ENCODE measurements at regions not wholly inside any gene's neighbourhood (a gene's known extent, or its start where the extent isn't known, plus 50 kb on each side); places are given as distances from the start of the nearest gene placed in this dataset.

DNA sequence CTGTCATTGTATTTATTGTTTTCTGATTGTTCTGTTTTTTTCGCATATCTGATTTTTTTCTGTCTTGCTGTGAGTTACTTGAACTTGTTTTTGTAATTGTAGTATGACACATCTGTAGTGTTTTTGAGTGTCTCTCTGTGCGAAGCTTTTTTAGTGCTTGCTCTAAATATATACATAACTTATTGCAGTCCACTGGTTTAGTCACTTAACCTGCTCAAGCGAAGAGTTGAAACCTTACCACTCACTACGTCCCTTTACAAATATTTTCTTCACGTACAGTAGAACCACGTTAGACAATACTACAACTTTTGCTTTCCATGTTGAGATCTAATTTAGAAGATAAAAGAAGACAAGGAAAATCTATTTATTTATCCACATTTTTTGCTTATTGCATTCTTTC, 713.0 kb upstream of the GRM7 start:
- Mint-ChIP-seq H3K27ac (no peak overlapping the region), H3K4me1 (ENCODE audit: low read depth) (no peaks in the 10 kb centered on the region), H3K9me3 (peaks cover 16% of the 10 kb centered on the region), H3K36me3 (ENCODE audit: low read depth) (no peaks in the 10 kb centered on the region), H3K27me3 (no peaks in the 10 kb centered on the region), H3K4me3 (no peak overlapping the region)

- no peaks in the 10 kb centered on the region for H3K36me3 Mint-ChIP-seq (ENCODE audit: low read depth)
- H3K27me3 Mint-ChIP-seq: no peaks in the 10 kb centered on the region
- H3K4me3 Mint-ChIP-seq: no peak overlapping the region
Measured at GRCh38 chr3:6155650-6156338, 705.1 kb upstream of the GRM7 start.

DNA sequence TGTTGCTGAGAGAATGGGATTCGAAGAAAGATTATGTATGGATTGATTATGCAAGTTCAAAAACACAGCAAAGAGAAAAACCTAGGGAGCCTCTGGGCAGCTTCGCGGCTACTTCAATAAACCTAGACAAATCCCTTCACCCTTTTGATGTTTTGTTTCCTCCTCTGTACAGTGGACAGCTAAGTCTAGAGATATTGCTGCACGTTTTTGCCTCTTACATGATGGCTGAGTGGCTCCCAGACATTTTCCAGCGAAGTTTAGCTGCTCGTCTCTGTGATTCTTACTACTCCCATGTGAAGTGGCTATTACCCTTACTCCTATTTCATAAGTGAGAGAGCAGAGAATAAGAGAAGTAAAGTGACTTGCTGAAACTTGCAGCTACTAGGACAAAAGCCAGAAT, 695.0 kb upstream of the GRM7 start:
- H3K9me3 Mint-ChIP-seq: peaks cover 14% of the 10 kb centered on the region
- no peaks in the 10 kb centered on the region for H3K4me1 Mint-ChIP-seq (ENCODE audit: low read depth)
- H3K27ac Mint-ChIP-seq: no peak overlapping the region
- no peak overlapping the region for H3K4me3 Mint-ChIP-seq
- H3K27me3 Mint-ChIP-seq: no peaks in the 10 kb centered on the region
- H3K36me3 Mint-ChIP-seq (ENCODE audit: low read depth): no peaks in the 10 kb centered on the region

More at GRCh38 chr3:6155650-6156338, 705.1 kb upstream of the GRM7 start:
- H3K27ac Mint-ChIP-seq: no peak overlapping the region
- H3K9me3 Mint-ChIP-seq: peaks cover 4% of the 10 kb centered on the region
- no peaks in the 10 kb centered on the region for H3K4me1 Mint-ChIP-seq (ENCODE audit: low read depth)

DNA sequence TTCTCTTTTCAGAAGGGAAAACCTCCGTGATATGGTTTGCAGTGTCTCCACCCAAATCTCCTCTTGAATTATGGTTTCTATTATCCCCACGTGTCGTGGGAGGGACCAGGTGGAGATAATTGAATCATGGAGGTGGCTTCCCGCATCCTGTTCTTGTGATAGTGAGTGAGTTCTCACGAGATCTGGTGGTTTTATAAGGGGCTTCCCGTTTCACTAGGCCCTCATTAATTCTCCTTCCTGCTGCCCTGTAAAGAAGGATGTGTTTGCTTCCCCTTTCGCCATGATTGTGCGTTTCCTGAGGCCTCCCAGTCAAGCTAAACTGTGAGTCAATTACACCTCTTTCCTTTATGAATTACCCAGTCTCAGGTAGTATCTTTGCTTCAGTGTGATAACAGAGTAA, 692.7 kb upstream of the GRM7 start:
- Mint-ChIP-seq H3K27ac (no peak overlapping the region), H3K27me3 (no peaks in the 10 kb centered on the region), H3K4me1 (ENCODE audit: low read depth) (no peaks in the 10 kb centered on the region), H3K36me3 (ENCODE audit: low read depth) (no peaks in the 10 kb centered on the region), H3K4me3 (no peak overlapping the region), H3K9me3 (peaks cover 14% of the 10 kb centered on the region)

GRCh38 chr3:6172871-6173642, 687.9 kb upstream of the GRM7 start:
- H3K27ac Mint-ChIP-seq: no peak overlapping the region
- H3K4me1 Mint-ChIP-seq (ENCODE audit: low read depth): no peaks in the 10 kb centered on the region
- peaks cover 15% of the 10 kb centered on the region for H3K9me3 Mint-ChIP-seq
- no peaks in the 10 kb centered on the region for H3K27me3 Mint-ChIP-seq
- H3K36me3 Mint-ChIP-seq (ENCODE audit: low read depth): no peaks in the 10 kb centered on the region
- no peak overlapping the region for H3K4me3 Mint-ChIP-seq

DNA sequence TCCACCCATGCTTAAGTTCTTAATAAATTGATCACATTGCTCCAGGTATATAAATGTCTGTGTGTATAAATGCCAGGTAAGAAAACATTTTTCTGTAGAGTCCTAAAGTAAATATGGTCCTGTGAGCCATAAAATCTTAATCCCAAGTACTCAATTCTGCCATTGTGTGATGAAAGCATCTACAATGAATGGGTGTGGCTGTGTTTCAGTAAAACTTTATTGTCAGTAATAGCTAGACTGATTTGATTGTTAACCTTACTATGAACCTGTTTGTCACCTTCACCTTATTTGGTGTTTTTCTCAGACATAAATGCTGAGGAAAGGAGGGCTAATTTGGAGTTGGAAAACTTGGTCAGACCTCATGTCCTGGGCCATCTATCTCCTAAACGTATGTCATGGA, 683.5 kb upstream of the GRM7 start:
- Mint-ChIP-seq H3K36me3 (ENCODE audit: low read depth) (no peaks in the 10 kb centered on the region), H3K9me3 (peaks cover 9% of the 10 kb centered on the region), H3K4me1 (ENCODE audit: low read depth) (no peaks in the 10 kb centered on the region), H3K27ac (no peak overlapping the region), H3K27me3 (no peaks in the 10 kb centered on the region), H3K4me3 (no peak overlapping the region)

- H3K4me3 Mint-ChIP-seq: no peak overlapping the region
Measured at GRCh38 chr3:6179761-6180160, 681.2 kb upstream of the GRM7 start.

DNA sequence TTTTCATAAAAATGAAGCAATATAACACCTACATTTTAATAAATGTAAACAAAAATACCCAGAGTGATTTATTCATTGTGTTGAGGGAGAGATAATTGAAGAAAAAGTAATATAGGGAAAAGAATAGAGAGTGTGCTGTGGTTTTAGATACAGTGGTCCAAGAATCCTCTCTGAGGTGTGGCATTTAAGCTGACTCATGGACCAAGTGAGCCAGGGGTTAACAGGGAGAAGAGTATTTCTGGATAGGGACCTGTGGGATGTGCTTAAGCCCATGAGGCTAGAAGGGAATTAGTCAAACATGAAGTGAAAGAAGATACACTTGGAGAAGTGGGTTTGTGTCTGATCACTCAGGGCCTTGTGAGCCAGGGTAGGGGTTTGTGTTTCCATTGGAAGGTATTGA, 680.7 kb upstream of the GRM7 start:
- Mint-ChIP-seq H3K27ac (no peak overlapping the region), H3K4me1 (ENCODE audit: low read depth) (no peaks in the 10 kb centered on the region), H3K4me3 (no peak overlapping the region), H3K9me3 (peaks cover 11% of the 10 kb centered on the region), H3K36me3 (ENCODE audit: low read depth) (no peaks in the 10 kb centered on the region), H3K27me3 (no peaks in the 10 kb centered on the region)

More at GRCh38 chr3:6179761-6180160, 681.2 kb upstream of the GRM7 start:
- H3K27me3 Mint-ChIP-seq: no peaks in the 10 kb centered on the region
- no peaks in the 10 kb centered on the region for H3K4me1 Mint-ChIP-seq (ENCODE audit: low read depth)
- H3K36me3 Mint-ChIP-seq (ENCODE audit: low read depth): no peaks in the 10 kb centered on the region
- H3K27ac Mint-ChIP-seq: no peak overlapping the region
- H3K9me3 Mint-ChIP-seq: peaks cover 9% of the 10 kb centered on the region

DNA sequence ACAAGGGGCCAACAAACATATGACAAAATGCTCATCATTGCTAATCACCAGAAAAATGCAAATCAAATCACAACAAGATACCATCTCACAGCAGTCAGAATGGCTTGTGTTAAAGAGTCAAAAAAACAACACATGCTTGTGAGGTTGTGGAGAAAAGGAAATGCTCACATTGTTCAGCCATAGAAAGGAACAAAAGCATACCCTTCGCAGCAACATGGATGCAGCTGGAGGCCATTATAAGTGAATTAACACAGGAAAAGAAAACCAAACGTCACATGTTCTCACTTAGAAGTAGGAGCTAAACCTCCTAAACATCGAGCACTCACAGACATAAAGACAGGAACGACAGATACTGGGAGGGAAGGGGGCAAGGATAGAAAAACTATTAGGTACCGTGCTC, 678.4 kb upstream of the GRM7 start:
- H3K9me3 Mint-ChIP-seq: peaks cover 11% of the 10 kb centered on the region
- no peak overlapping the region for H3K4me3 Mint-ChIP-seq
- H3K27me3 Mint-ChIP-seq: no peaks in the 10 kb centered on the region
- no peaks in the 10 kb centered on the region for H3K36me3 Mint-ChIP-seq (ENCODE audit: low read depth)
- no peaks in the 10 kb centered on the region for H3K4me1 Mint-ChIP-seq (ENCODE audit: low read depth)
- no peak overlapping the region for H3K27ac Mint-ChIP-seq

- Mint-ChIP-seq H3K27ac (no peak overlapping the region), H3K36me3 (ENCODE audit: low read depth) (no peaks in the 10 kb centered on the region), H3K27me3 (no peaks in the 10 kb centered on the region), H3K4me1 (ENCODE audit: low read depth) (no peaks in the 10 kb centered on the region), H3K4me3 (no peak overlapping the region), H3K9me3 (peaks cover 11% of the 10 kb centered on the region)
Measured at GRCh38 chr3:6182909-6183308, 678.0 kb upstream of the GRM7 start.

DNA sequence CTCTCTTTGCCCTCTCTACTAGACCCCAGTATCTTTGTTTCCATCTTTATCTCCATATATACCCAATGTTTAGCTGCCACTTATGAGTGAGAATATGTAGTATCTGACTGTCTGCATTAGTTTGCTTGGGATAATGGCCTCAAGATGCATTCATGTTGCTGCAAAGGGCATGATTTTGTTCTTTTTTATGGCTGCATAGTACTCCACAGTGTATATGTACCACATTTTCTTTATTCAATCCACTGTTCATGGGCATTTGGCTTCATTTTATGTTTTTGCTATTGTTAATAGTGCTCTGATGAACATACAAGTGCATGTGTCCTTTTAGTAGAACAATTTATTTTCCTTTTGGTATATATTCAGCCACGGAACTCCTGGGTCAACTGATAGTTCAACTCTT, 671.5 kb upstream of the GRM7 start:
- Mint-ChIP-seq H3K36me3 (ENCODE audit: low read depth) (no peaks in the 10 kb centered on the region), H3K27me3 (no peaks in the 10 kb centered on the region), H3K27ac (no peak overlapping the region), H3K9me3 (peaks cover 11% of the 10 kb centered on the region), H3K4me1 (ENCODE audit: low read depth) (no peaks in the 10 kb centered on the region), H3K4me3 (no peak overlapping the region)

DNA sequence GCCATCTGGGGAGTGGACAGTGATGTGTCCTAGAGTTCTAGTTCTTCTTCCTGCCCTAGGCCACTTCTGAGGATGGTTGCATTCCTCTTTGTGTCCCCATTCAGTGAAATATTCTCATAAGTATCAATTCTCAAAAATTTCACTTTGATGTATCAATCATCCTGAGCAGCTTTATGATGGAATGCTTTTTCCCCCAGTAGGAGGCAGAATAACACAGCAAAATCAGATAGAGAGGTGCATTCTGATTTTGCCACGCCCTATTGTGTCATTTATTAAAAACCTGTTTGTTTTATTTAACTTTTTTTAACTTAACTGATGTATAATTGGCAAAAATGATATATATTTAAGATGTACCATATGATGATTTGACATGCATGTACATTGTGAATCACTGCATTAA, 656.0 kb upstream of the GRM7 start:
- Mint-ChIP-seq H3K27ac (no peak overlapping the region), H3K36me3 (ENCODE audit: low read depth) (no peaks in the 10 kb centered on the region), H3K4me1 (ENCODE audit: low read depth) (no peaks in the 10 kb centered on the region), H3K27me3 (no peaks in the 10 kb centered on the region), H3K4me3 (no peak overlapping the region), H3K9me3 (peaks cover 4% of the 10 kb centered on the region)

- Mint-ChIP-seq H3K36me3 (ENCODE audit: low read depth) (no peaks in the 10 kb centered on the region), H3K4me1 (ENCODE audit: low read depth) (no peaks in the 10 kb centered on the region), H3K9me3 (peaks cover 3% of the 10 kb centered on the region), H3K4me3 (no peak overlapping the region), H3K27ac (no peak overlapping the region), H3K27me3 (no peaks in the 10 kb centered on the region)
Measured at GRCh38 chr3:6216135-6217026, 644.5 kb upstream of the GRM7 start.

DNA sequence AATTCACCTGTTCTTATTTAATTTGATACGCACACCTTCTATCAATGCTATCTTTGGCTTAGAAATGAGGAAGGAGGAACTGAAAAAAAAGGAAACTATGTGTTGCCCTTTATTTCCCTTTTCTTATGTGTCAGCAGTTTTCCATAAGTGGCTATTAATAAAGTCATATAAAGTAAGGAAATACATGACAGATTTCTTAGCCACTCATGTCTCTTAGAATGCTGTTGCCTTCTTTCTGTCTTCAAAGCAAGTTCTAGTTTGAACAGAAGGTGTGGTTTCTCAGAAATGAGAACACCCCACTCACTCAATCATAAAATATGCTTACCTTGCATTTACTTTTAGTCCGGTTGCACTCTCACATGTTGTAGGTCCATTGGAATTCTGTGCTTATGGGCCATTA, 640.5 kb upstream of the GRM7 start:
- no peak overlapping the region for H3K4me3 Mint-ChIP-seq
- no peak overlapping the region for H3K27ac Mint-ChIP-seq
- no peaks in the 10 kb centered on the region for H3K27me3 Mint-ChIP-seq
- no peaks in the 10 kb centered on the region for H3K4me1 Mint-ChIP-seq (ENCODE audit: low read depth)
- no peaks in the 10 kb centered on the region for H3K36me3 Mint-ChIP-seq (ENCODE audit: low read depth)
- H3K9me3 Mint-ChIP-seq: no peaks in the 10 kb centered on the region

GRCh38 chr3:6222069-6222468, 638.8 kb upstream of the GRM7 start:
- Mint-ChIP-seq H3K36me3 (ENCODE audit: low read depth) (no peaks in the 10 kb centered on the region), H3K4me1 (ENCODE audit: low read depth) (no peaks in the 10 kb centered on the region), H3K9me3 (peaks cover under 1% of the 10 kb centered on the region), H3K4me3 (no peak overlapping the region), H3K27me3 (no peaks in the 10 kb centered on the region), H3K27ac (no peak overlapping the region)
